ENCODE measurements at regions not wholly inside any gene's neighbourhood (a gene's known extent, or its start where the extent isn't known, plus 50 kb on each side); places are given as distances from the start of the nearest gene placed in this dataset.

DNA sequence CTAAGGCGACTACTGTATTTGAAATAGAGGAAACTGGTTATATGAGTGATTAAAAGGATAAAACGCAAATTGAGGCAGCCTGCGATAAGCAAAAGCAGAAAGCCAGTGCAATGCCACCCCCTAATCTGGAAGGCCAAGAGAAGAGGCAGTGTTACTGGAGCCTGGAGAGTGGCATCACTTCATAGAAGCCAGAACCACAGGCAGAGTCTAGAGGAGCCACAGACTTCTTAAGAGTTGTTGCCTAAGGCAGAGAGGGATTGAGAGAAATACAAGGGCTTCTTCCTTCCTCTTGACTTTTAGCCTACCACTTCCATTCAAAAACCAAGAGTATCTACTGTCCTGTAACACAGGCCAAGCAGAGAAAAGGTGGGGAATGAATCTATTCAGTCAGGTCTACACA is 94.9 kb upstream of the SKAP2 start:
- H3K9me3 ChIP-seq (ENCODE audit: control insufficient read depth in 5 of 5, low read length in 5 of 5) = no peaks in the 10 kb centered on the region
- H3K36me3 ChIP-seq (ENCODE audit: control insufficient read depth in 5 of 5, insufficient read depth in 5 of 5, low read length in 5 of 5) = no peaks in the 10 kb centered on the region
- peaks cover 0 to 4% (median 0%) of the 10 kb centered on the region in 5 donors for H3K4me1 ChIP-seq (ENCODE audit: control insufficient read depth in 5 of 5, insufficient read depth in 5 of 5, low read length in 5 of 5)
- H3K27ac ChIP-seq (ENCODE audit: low read depth, low read length) = no peak overlapping the region
- no peak overlapping the region for H3K4me3 ChIP-seq (ENCODE audit: low read depth in 1 of 5, low read length in 5 of 5)
- no peak overlapping the region for H3K9ac ChIP-seq (ENCODE audit: low read length in 5 of 5)
- H3K27me3 ChIP-seq (ENCODE audit: control insufficient read depth in 5 of 5, insufficient read depth in 4 of 5, low read length in 5 of 5) = peaks cover 0 to 3% (median 0%) of the 10 kb centered on the region in 5 donors

DNA sequence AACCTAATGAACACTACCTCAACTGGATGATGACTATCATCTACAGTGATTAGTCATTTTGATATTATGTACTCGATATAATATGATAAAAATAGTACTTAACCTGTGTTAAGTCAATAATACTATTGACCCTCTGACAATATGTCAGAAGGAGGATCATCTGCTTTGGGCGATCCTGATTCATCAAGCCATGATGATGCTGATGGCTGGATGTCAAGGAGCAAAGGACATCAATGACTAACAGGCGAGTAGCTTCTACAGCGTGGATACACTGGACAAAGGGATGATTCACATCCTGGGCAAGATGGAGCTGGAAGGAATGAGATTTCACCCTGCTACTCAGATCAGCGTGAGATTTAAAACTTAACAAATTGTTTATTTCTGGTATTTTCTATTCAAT is 94.4 kb upstream of the SKAP2 start:
- Histone ChIP-seq H3K36me3 (ENCODE audit: control insufficient read depth in 5 of 5, insufficient read depth in 5 of 5, low read length in 5 of 5) (no peaks in the 10 kb centered on the region), H3K4me1 (ENCODE audit: control insufficient read depth in 5 of 5, insufficient read depth in 5 of 5, low read length in 5 of 5) (peaks cover 0 to under 1% (median 0%) of the 10 kb centered on the region in 5 donors), H3K27ac (ENCODE audit: low read depth, low read length) (no peak overlapping the region), H3K27me3 (ENCODE audit: control insufficient read depth in 5 of 5, insufficient read depth in 4 of 5, low read length in 5 of 5) (peaks cover 0 to 3% (median 0%) of the 10 kb centered on the region in 5 donors), H3K9ac (ENCODE audit: low read length in 5 of 5) (no peak overlapping the region), H3K9me3 (ENCODE audit: control insufficient read depth in 5 of 5, low read length in 5 of 5) (no peaks in the 10 kb centered on the region), H3K4me3 (ENCODE audit: low read depth in 1 of 5, low read length in 5 of 5) (no peak overlapping the region)

DNA sequence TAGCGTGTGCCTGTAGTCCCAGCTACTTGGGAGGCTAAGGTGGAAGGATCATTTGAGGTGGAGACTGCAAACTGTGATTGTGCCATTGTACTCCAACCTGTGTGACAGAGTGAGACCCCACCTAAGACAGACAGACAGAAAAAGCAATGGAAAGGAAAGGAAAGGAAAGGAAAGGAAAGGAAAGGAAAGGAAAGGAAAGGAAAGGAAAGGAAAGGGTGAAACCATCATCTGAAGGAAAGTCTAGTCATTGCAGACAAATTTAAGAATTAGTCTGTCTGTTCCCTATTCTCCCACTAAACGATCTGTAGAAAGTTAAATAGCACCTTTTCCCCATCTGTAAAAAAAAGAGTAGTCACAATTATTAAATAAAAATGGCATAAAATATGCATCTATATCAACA is 91.1 kb upstream of the SKAP2 start:
- Histone ChIP-seq H3K4me3 (ENCODE audit: low read depth in 1 of 5, low read length in 5 of 5) (no peak overlapping the region), H3K27ac (ENCODE audit: low read depth, low read length) (no peak overlapping the region), H3K9me3 (ENCODE audit: control insufficient read depth in 5 of 5, low read length in 5 of 5) (no peaks in the 10 kb centered on the region), H3K27me3 (ENCODE audit: control insufficient read depth in 5 of 5, insufficient read depth in 4 of 5, low read length in 5 of 5) (peaks cover 0 to 3% (median 0%) of the 10 kb centered on the region in 5 donors), H3K4me1 (ENCODE audit: control insufficient read depth in 5 of 5, insufficient read depth in 5 of 5, low read length in 5 of 5) (no peaks in the 10 kb centered on the region), H3K9ac (ENCODE audit: low read length in 5 of 5) (no peak overlapping the region), H3K36me3 (ENCODE audit: control insufficient read depth in 5 of 5, insufficient read depth in 5 of 5, low read length in 5 of 5) (no peaks in the 10 kb centered on the region)

DNA sequence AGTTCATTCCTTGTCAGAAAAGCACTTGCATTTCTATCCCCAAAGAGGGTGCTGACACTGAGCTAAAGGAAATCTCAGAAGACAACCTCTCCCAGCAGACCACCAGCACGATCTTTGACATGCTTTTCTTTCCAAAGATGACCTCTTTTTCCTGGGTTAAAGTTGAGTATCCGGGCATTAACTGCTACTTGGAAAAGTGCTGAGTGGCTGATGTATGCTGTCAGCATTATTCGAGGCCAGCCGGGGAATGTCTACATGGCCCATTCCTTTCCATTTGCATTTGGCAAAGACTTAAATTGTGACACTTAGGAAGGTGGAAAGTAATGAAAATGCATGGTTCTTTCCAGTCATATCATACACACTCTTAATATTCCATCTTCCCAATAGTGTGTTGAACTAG is 90.6 kb upstream of the SKAP2 start:
- Histone ChIP-seq H3K27ac (ENCODE audit: low read depth, low read length) (no peak overlapping the region), H3K27me3 (ENCODE audit: control insufficient read depth in 5 of 5, insufficient read depth in 4 of 5, low read length in 5 of 5) (peaks cover 0 to 3% (median 0%) of the 10 kb centered on the region in 5 donors), H3K4me3 (ENCODE audit: low read depth in 1 of 5, low read length in 5 of 5) (no peak overlapping the region), H3K9ac (ENCODE audit: low read length in 5 of 5) (no peak overlapping the region), H3K9me3 (ENCODE audit: control insufficient read depth in 5 of 5, low read length in 5 of 5) (no peaks in the 10 kb centered on the region), H3K36me3 (ENCODE audit: control insufficient read depth in 5 of 5, insufficient read depth in 5 of 5, low read length in 5 of 5) (no peaks in the 10 kb centered on the region), H3K4me1 (ENCODE audit: control insufficient read depth in 5 of 5, insufficient read depth in 5 of 5, low read length in 5 of 5) (no peaks in the 10 kb centered on the region)

DNA sequence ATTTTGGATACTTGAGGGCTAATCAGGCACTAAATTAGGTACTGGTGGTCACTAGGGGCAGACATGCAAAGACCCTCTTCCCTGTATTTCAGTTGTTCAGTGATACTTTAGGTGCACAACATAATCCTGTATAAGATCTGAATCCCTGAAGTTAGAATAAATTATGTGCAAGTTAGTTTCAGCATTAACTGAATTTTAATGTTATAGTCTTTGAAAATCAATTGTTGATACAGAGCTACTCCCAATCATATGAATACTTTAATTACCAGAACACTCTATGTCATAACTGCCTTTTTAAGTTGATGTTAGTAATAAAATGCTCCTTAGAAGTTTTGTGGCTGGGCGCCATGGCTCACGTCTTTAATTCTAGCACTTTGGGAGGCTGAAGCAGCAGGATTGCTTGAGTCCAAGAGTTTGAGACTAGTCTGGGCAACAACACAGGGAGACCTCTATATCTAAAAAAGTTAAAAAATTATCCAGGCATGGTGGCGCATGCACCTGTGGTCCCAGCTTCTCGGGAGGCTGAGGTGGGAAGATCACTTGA is 87.1 kb upstream of the SKAP2 start:
- Histone ChIP-seq H3K4me3 (ENCODE audit: low read depth in 1 of 5, low read length in 5 of 5) (no peak overlapping the region), H3K4me1 (ENCODE audit: control insufficient read depth in 5 of 5, insufficient read depth in 5 of 5, low read length in 5 of 5) (no peaks in the 10 kb centered on the region), H3K9ac (ENCODE audit: low read length in 5 of 5) (no peak overlapping the region), H3K27me3 (ENCODE audit: control insufficient read depth in 5 of 5, insufficient read depth in 4 of 5, low read length in 5 of 5) (peaks cover 0 to 3% (median 0%) of the 10 kb centered on the region in 5 donors), H3K36me3 (ENCODE audit: control insufficient read depth in 5 of 5, insufficient read depth in 5 of 5, low read length in 5 of 5) (no peaks in the 10 kb centered on the region), H3K27ac (ENCODE audit: low read depth, low read length) (no peak overlapping the region), H3K9me3 (ENCODE audit: control insufficient read depth in 5 of 5, low read length in 5 of 5) (no peaks in the 10 kb centered on the region)

DNA sequence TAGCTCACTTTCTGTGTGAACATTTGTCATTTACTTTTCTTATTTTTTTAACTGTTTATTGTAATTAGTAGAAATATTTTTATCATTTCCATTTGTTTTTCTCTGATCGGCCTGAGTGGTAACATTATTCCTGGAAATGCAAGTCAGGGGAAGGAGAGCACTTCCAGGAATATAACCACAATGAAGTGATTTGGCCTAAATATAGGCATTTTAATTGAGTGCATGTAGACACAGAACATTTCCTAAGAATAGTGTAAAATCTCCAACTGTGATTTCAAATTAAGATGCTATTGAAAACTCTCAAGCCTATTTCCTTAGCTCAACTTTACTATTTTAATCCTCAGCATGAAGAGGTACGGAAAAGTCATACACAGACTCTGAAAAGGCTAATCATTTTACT is 86.5 kb upstream of the SKAP2 start:
- Histone ChIP-seq H3K36me3 (ENCODE audit: control insufficient read depth in 5 of 5, insufficient read depth in 5 of 5, low read length in 5 of 5) (no peaks in the 10 kb centered on the region), H3K27me3 (ENCODE audit: control insufficient read depth in 5 of 5, insufficient read depth in 4 of 5, low read length in 5 of 5) (peaks cover 0 to 3% (median 0%) of the 10 kb centered on the region in 5 donors), H3K27ac (ENCODE audit: low read depth, low read length) (no peak overlapping the region), H3K4me1 (ENCODE audit: control insufficient read depth in 5 of 5, insufficient read depth in 5 of 5, low read length in 5 of 5) (no peaks in the 10 kb centered on the region), H3K9me3 (ENCODE audit: control insufficient read depth in 5 of 5, low read length in 5 of 5) (no peaks in the 10 kb centered on the region), H3K4me3 (ENCODE audit: low read depth in 1 of 5, low read length in 5 of 5) (no peak overlapping the region), H3K9ac (ENCODE audit: low read length in 5 of 5) (no peak overlapping the region)

DNA sequence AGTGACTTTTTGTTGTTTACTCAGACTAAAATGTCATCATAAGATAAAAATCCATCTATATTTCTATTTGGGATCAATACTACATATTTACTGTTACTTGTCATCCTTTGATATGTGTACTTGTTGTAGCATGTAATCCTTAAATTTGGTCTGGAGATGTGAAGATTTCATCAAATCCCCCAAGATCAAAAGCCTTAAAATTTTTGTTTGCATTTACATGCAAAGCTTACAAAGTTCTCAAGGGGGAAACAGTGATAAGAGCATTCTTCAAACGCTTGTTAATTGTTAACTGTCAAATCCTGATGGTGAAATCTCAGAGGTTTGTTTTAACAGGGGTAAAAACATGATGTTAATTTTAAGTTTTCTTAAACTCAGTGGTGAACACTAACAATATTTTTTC is 84.9 kb upstream of the SKAP2 start:
- Histone ChIP-seq H3K27me3 (ENCODE audit: control insufficient read depth in 5 of 5, insufficient read depth in 4 of 5, low read length in 5 of 5) (peaks cover 0 to 2% (median 0%) of the 10 kb centered on the region in 5 donors), H3K9me3 (ENCODE audit: control insufficient read depth in 5 of 5, low read length in 5 of 5) (no peaks in the 10 kb centered on the region), H3K4me1 (ENCODE audit: control insufficient read depth in 5 of 5, insufficient read depth in 5 of 5, low read length in 5 of 5) (no peaks in the 10 kb centered on the region), H3K4me3 (ENCODE audit: low read depth in 1 of 5, low read length in 5 of 5) (no peak overlapping the region), H3K36me3 (ENCODE audit: control insufficient read depth in 5 of 5, insufficient read depth in 5 of 5, low read length in 5 of 5) (no peaks in the 10 kb centered on the region), H3K9ac (ENCODE audit: low read length in 5 of 5) (no peak overlapping the region), H3K27ac (ENCODE audit: low read depth, low read length) (no peak overlapping the region)

DNA sequence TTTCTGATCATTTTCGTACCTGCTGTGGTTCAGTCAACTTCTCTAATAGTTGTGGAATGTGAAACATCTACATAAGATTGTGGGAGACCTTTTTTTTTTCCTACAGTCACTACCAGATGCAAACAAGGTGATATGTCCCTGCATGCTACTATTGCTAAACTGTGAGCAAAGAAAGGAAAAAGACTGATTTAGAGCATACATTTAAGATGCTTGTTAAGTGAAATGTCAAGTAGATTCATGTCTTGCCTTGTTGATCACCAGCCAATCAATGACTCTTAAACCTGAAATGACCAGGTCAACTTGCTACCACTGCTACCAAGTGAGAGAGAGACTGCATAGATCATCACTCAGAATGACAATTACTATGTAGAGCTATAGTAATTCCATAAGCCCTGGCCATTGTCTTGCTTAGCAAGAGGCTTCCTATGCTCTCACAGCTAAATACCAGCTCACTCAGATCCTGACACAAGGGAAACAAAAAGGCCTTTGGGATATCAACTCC is 84.3 kb upstream of the SKAP2 start:
- Histone ChIP-seq H3K36me3 (ENCODE audit: control insufficient read depth in 5 of 5, insufficient read depth in 5 of 5, low read length in 5 of 5) (no peaks in the 10 kb centered on the region), H3K27ac (ENCODE audit: low read depth, low read length) (no peak overlapping the region), H3K9me3 (ENCODE audit: control insufficient read depth in 5 of 5, low read length in 5 of 5) (no peaks in the 10 kb centered on the region)

DNA sequence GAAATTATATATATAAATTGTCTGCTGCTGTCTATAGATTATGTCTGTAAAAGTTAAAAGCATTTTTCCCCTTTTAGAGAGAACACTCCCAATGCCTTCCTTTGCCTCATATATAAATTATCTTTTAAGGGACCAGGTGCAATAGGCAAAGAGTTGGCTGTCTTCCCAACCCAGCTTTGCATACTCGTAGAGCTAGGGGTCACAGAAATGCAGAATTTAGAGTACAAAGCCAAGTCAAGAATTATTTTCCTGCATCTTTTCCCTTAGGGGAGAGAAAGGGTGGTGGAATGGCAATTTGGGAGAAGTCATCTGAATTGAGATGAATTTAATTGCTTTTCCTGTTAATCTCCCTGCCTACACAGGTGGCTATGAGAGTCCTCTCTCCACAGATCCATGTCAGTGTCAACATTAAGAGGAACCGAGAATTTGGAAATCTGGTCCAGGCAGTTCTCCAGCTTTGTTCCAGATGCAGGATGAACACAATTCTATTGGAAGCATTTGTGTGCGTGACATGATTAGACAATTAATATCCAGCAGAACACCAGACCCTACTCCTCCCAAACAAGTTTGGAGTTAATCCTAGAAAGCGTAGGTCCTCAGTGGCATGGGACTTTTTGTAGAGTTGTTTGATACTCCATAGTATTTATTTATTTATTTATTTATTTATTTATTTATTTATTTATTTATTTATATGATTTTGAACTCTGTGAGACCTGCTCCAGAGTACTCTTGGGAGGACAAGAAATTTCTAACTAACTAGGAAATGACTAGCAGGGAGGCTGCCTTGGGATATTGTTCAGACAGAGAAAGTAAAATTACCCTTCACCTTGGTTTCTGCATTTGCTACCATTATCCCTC is 80.3 kb upstream of the SKAP2 start:
- H3K27ac ChIP-seq (ENCODE audit: low read depth, low read length) = no peak overlapping the region
- peaks cover 0 to 2% (median 0%) of the 10 kb centered on the region in 5 donors for H3K27me3 ChIP-seq (ENCODE audit: control insufficient read depth in 5 of 5, insufficient read depth in 4 of 5, low read length in 5 of 5)
- H3K9ac ChIP-seq (ENCODE audit: low read length in 5 of 5) = no peak overlapping the region
- H3K4me1 ChIP-seq (ENCODE audit: control insufficient read depth in 5 of 5, insufficient read depth in 5 of 5, low read length in 5 of 5) = no peaks in the 10 kb centered on the region
- H3K4me3 ChIP-seq (ENCODE audit: low read depth in 1 of 5, low read length in 5 of 5) = no peak overlapping the region
- H3K36me3 ChIP-seq (ENCODE audit: control insufficient read depth in 5 of 5, insufficient read depth in 5 of 5, low read length in 5 of 5) = no peaks in the 10 kb centered on the region
- H3K9me3 ChIP-seq (ENCODE audit: control insufficient read depth in 5 of 5, low read length in 5 of 5) = no peaks in the 10 kb centered on the region

More for the DNA sequence above, 84.3 kb upstream of the SKAP2 start:
- no peaks in the 10 kb centered on the region for H3K4me1 ChIP-seq (ENCODE audit: control insufficient read depth in 5 of 5, insufficient read depth in 5 of 5, low read length in 5 of 5)
- H3K4me3 ChIP-seq (ENCODE audit: low read depth in 1 of 5, low read length in 5 of 5) = no peak overlapping the region
- H3K27me3 ChIP-seq (ENCODE audit: control insufficient read depth in 5 of 5, insufficient read depth in 4 of 5, low read length in 5 of 5) = peaks cover 0 to 2% (median 0%) of the 10 kb centered on the region in 5 donors
- no peak overlapping the region for H3K9ac ChIP-seq (ENCODE audit: low read length in 5 of 5)

DNA sequence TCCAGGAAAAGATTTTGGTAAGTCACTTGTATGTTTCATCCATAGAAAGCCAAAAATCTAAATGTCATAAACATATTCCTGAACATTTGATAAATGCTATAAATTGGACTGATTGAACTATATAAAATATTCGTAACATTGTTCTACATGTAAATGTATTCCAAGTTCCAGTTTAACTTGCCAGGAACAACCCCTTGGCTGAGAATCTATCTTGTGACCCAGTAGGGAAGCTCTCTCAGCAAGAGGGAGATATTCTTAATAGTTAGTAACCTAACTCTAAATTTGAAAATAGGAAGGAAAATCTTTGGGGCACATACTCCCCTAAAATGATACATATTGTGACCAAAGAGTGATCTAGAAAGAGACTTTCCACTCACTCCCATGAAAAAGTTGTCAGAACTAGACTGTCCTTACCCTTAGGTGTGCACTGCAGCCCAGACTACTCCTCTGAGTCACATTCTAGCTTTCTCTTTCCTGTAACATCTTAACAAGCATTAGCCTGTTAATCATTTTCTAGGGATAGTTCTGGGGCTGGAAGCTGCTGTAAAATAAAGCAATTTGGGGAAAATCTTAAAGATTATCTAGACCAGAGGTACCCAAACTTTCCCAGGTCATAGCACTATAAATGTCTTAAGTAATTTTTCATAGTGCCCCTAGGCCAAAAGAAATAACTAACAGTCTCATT is 73.7 kb upstream of the SKAP2 start:
- Histone ChIP-seq H3K27me3 (ENCODE audit: control insufficient read depth in 5 of 5, insufficient read depth in 4 of 5, low read length in 5 of 5) (no peaks in the 10 kb centered on the region), H3K27ac (ENCODE audit: low read depth, low read length) (no peak overlapping the region), H3K9me3 (ENCODE audit: control insufficient read depth in 5 of 5, low read length in 5 of 5) (no peaks in the 10 kb centered on the region), H3K36me3 (ENCODE audit: control insufficient read depth in 5 of 5, insufficient read depth in 5 of 5, low read length in 5 of 5) (no peaks in the 10 kb centered on the region), H3K9ac (ENCODE audit: low read length in 5 of 5) (no peak overlapping the region), H3K4me3 (ENCODE audit: low read depth in 1 of 5, low read length in 5 of 5) (no peak overlapping the region), H3K4me1 (ENCODE audit: control insufficient read depth in 5 of 5, insufficient read depth in 5 of 5, low read length in 5 of 5) (no peaks in the 10 kb centered on the region)

Measured in subcutaneous abdominal adipose tissue (tissue), 5 donors.